HG03354 (cell line): ENCODE measurements at regions not wholly inside any gene's neighbourhood (a gene's known extent, or its start where the extent isn't known, plus 50 kb on each side); places are given as distances from the start of the nearest gene placed in this dataset.

ENCODE experiments used
- ATAC-seq: cut with Tn5 transposase; IDR thresholded peaks from one replicate; pipeline ENCODE4 v1.9.1; 2021; ENCODE audit warnings: mild to moderate bottlenecking; ENCODE audit not compliant: unreplicated experiment, poor library complexity, severe bottlenecking

DNA sequence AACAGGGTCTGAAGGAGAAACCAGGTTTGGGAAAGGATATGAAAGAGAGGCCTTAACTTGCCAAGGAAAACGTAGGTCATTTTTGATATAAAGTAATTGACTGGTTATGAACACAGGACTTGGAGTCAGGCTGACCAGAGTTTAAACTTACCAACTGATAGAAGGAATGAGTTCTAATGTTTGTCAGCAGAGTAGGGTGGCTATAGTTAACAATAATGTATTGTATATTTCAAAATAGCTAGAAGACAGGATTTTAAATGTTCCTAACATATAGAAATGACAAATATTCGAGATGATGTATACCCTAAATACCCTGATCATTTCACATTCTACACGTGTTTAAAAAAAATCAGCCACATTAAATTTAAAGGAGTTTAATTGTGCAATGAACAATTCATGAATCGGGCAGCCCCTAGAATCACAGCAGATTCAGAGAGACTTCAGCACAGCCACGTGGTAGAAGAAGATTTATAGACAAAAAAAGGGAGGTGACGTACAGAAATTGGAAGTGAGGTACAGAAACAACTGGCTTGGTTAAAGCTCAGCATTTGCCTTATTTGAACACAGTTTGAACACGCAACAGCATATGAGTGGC is 52.5 kb upstream of the PLEKHG7 start:
- peak; percentile 12 for ATAC-seq

DNA sequence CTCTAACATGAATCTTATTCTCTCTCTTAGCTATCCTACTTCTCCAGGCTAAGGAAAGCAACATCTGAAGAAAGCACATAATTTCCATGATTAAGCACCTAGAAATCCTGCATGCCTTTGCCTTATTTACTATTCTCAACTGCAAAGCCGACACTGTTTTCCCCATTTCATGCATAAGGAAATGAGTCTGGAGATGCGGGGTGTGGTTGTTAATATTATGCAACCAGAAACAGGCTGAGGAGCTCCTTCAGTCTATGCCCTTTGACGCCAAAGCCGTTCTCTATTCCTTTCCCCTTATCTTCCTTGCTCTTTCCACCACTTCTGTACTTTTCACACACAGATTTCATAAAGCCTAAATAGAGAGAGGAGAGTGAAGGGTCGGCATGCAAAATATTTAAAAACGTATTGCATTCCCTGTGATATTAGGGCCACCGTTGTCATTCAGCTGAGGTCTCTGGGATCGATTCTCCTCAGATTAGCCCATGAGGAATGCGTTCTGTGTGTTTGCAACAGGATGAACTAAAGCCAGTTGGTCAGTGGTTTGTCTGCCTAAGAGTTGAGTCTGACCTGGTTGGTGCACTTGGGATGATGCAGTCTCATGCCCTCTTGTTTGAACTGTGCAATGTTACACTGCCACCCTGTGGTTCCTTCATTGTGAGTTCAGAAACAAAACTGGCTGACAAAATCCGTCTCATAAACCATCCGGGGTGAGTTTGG is 53.1 kb upstream of the PLEKHG7 start:
- peak; percentile 95 for ATAC-seq

DNA sequence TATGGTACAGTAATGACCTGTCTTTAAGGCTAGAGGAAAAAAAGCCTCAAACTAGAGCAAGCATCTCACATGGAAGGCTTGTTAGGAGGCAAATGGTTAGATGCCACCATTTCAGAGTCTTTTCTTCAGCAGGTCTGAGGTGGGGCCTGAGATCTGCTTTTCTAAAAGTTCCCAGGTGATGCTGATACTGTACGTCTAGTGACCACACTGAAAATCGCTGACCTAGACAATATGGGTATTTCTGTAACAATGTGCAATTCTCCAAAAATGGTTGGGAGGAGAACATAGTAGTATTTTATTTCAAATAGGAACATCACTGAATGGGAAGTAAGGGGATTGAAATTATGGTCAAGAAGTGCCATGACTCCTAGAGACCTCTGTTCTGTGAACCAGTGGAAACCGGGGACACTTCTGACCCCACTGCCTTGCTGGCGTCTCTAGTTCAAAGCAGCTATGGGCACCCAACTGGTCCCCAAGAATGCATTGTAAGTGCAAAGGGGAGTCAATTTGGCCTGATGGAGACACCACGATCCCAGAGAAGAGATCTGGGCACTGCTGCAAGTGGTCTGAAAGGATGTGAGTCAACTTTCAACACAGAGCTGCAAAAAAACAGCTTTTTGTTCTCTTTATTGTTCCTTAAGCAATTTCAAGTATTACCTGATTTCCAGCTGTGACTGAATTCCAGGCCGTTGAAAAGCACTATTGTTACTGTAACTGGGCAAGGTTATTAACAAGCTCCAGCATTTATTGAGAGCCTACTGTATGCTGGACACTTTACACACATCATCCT is 54.4 kb upstream of the PLEKHG7 start:
- ATAC-seq: no peak

GRCh38 chr12:92641291-92641690 is 61.5 kb upstream of the PLEKHG7 start:
- ATAC-seq: no peak

DNA sequence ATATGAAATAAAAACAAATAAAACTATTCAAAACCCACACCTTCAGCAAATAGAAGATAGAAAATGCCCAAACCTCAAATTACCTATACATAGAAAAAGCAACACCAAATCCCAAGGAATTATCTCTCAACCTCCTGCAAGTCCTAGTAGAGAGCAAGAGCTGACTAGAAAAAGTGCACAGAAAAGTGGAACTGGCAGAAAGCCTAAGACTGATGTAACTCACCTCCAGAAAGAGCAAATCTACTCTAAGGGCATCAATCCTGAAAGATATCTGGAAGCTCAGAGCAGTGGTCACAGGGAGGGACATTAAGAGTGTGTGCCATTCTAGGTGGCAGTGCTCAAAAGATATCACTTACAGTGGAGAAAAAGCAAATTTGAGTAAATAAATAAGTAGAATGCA is 62.1 kb upstream of the PLEKHG7 start:
- ATAC-seq: no peak

GRCh38 chr12:92639017-92639416 is 63.8 kb upstream of the PLEKHG7 start:
- no peak for ATAC-seq

GRCh38 chr12:92634730-92635129 is 68.1 kb upstream of the PLEKHG7 start:
- no peak for ATAC-seq

- no peak for ATAC-seq
These were observed 68.6 kb upstream of the PLEKHG7 start for GRCh38 chr12:92634202-92634601.

DNA sequence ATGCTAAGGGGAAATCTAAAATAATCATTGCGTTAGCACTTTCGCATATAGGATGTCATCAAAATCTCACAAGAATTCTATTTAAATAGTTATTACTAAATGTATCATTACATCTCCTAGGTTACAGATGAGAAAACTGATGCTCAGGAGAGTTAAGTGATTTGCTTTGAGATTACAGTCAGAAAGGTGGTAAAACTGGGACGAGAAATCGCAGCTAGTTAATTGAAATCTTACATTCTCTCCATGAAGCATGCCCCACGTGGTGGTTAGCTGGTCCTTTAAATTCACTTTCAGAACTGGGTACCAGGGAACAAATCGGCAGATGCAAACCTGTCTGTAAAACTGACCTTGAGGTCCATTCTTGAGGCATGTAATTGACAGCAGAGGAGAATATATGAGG is 71.8 kb upstream of the PLEKHG7 start:
- no peak for ATAC-seq

GRCh38 chr12:92629349-92630065 is 73.3 kb upstream of the PLEKHG7 start:
- no peak for ATAC-seq

- ATAC-seq: no peak
These were observed 74.3 kb upstream of the PLEKHG7 start for GRCh38 chr12:92628476-92628875.

DNA sequence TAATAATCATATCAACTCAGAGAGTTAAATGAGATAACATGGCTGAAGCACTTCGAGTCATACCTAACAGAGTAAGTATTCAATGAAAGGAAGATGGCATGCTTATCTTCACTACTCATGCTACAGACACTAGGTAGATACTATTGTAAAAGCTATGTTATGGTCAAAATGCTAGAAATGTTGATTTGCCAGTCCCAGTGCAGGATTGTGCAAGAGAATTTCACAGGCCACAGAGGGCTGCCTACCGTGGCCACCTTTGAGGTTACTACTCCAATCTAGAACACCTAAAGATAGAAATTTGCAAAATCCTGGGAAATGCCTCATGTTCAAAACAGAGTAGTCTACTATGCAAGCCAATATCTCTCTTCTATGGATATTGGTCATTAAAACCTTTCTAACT is 75.3 kb upstream of the PLEKHG7 start:
- no peak for ATAC-seq

DNA sequence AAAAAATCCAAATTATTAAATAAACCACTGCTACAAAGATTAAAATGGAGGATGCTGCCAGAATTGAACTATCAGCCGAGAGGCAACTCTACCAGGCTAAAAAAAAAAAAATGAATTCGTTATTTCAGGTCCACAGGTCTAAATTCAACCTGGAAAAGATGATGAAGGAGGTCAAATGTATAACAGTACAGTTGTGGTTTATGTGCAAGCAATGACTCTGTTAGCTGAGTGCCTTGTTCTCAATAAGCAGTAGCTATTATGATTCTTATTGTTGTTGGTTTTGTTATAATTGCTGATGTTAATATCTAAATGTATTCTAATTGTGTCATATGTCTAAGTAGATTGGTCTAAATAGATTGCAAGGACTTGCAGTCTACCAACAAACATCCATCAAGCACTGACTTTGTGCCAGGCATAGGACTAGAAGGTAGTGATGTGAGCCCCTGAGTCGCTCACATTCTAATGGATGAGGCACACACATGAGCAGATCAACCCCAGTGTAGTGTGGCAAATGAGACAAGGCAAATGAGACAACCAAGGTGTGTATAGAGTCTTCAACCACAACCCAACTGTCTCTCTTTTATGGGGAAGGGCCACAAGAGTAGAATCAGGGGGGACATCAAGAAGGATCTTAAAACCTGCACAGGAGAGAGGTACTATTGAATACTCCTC is 77.0 kb upstream of the PLEKHG7 start:
- no peak for ATAC-seq

GRCh38 chr12:92624236-92624635 is 78.6 kb upstream of the PLEKHG7 start:
- ATAC-seq: no peak

DNA sequence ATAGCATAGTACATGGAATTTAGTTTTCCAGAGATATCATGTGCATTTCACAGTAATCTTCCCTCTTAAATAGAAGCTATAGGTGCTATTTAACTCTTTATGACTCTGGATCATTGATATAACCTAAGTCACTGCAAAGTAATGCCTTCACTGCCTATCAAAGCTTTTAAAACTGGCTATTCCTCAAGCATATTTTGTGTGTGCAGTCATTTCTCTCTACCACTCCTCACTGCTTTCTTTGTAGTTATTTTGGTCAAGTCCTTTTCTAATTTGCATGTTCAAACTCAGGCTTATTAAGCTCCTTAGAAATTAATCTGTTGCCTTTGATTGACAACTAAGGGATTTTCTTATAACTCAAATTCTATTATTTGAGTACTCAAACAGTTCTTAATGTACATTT is 79.4 kb upstream of the PLEKHG7 start:
- no peak for ATAC-seq

DNA sequence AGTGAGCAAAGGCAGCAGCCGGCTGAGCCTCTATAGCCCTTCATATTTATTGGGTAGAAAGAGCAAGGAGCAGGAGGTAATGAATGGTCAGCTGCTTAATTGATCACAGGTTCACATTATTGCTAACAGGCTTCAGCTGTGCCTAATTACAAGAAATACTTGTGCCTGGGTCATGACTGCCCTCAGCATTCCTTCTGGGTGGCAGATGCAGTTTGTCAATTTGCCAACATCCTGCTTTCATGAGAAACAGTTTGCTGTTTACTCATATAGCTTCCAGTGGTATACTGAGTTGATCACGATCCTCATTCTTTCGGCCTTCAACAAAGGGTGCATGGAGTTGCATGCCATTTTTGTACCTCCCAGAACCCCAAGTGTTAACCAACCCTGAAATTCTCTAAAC is 81.0 kb upstream of the PLEKHG7 start:
- no peak for ATAC-seq

GRCh38 chr12:92621312-92621711 is 81.5 kb upstream of the PLEKHG7 start:
- ATAC-seq: no peak

DNA sequence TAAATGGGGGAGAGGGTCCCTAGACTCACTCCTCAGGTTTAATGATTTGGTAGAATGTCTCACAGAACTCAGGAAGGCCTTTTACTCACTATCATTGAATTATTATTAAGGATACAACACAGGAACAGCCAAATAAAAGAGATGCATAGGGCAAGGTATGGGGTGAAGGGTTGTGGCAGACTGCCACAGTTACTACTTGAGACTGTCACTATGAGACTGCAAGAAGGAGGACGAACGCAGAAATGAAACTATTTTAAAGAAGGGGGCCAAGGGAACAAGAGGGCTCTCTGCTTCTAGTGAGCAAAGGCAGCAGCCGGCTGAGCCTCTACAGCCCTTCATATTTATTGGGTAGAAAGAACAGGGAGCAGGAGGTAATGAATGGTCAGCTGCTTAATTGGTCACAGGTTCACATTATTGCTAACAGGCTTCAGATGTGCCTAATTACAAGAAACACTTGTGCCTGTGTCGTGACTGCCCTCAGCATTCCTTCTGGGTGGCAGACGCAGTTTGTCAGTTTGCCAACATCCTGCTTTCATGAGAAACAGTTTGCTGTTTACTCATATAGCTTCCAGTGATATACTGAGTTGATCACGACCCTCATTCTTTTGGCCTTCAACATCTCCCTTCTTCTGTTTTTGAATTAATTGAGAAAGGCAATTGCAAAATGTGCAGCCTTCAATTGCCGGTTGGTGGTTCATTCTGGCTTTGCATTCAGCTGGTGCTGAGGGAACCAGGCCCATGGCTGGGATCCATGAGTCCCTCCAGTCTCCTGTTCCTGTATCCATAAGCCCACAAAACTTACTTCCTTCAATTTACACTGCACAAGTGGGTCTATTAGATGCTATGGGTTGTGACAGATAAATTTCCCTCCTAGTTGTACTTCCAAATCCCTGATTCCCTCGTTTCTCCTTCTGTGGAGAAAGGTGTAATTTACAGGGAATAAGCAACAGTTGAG is 82.8 kb upstream of the PLEKHG7 start:
- ATAC-seq: no peak

DNA sequence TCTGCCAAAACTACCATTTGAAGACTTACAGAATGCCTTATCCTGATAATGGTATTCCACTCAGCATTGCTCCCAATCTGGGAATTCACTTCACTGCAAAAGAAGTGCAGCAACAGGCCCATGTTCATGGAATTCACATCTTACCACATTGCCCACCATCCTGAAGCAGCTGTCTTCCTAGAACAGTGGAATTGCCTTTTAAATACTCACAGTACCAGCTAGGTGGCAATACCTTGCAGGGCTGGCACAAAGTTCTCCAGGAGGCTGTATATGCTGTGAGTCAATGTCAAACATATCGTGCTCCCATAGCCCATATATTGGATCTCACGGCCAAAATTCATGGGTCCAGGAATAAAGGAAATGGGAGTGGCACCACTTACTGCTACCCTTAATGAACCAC is 83.8 kb upstream of the PLEKHG7 start:
- ATAC-seq: no peak
